Suppressor macrophage treated with lipopolysaccharide for 1 hour (primary cell): ENCODE measurements at regions not wholly inside any gene's neighbourhood (a gene's known extent, or its start where the extent isn't known, plus 50 kb on each side); places are given as distances from the start of the nearest gene placed in this dataset.

Experiments used
- DNase-seq, 3 donors: peaks; one replicate each; pipeline ENCODE4 v3.0.0-alpha.2; 2020 to 2022

DNA sequence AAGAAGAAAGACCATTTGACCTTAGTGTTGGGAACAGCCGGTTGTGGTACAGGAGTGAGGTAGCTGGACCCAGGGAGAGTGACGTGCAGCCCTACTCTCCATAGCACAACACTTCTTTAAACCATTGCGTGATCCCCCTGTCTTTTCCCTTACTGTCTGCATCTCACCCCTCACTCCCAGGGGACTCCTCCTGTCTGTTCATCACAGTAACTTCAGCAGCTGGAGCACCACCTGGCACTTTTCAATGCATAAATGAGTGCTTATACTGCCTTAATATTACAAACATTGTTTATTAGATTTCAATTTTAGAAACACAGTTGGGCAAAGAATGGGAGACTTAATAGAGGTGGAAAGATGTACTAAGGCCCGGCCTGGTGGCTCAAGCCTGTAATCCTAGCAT is 285.5 kb downstream of the UQCRFS1 start:
- no peak for DNase-seq

DNA sequence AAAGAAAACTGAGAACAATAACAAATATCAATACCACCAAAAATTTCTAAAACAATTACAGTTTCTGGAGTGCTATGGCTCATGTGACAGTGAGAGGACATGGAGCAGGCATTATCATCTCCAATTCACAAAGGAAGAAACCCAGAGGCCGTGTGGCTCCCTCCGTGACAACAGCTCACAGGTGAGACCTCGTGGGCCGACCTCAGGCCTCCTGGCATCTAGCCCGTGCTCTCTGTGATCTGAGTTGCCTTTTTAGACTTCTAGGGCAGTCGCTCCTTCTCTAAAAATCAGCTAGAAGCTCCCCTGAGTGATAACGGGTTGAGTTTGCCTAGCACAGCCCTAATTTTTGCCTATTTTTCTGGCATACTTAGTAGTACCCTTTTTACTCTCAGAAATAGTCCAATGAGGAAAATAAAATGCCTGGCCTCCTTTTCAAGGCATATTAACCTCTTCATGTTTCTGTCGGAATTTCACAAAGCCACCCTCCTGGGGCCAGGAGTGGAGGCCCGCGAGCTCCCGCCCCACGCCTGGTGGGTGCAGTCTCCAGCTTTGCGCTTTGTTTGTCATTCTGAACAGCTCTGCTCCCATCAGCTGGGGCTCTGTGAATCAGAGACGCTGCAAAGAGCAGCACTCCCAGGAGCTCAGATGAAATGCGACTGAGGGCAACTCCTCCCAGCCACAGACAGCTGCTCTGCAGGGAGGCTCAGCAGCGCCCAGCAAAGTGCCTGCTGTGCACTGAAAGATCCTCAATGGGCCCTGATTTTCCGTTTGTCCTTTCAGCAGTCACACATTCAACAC is 292.5 kb downstream of the UQCRFS1 start:
- no peak for DNase-seq

DNA sequence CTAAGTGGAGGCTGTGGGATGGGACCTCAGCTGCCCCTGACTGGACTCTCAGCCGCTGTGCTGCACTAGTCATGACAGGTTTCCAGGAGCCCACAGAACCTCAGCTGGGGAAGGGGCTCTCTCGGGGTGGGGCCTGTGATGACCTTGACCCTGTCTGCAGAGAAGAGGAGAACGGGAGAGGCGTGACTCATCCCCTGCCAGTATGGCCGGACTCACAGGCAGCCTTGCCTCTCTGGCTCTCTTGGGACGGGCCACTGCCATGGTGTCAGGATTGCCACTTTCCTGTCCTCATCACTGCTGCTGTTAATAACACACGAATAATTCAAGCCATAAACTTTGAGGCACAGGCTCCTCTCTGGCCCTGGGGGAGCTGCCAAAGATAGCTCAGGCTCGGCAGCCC is 295.3 kb downstream of the UQCRFS1 start:
- no peak for DNase-seq

DNA sequence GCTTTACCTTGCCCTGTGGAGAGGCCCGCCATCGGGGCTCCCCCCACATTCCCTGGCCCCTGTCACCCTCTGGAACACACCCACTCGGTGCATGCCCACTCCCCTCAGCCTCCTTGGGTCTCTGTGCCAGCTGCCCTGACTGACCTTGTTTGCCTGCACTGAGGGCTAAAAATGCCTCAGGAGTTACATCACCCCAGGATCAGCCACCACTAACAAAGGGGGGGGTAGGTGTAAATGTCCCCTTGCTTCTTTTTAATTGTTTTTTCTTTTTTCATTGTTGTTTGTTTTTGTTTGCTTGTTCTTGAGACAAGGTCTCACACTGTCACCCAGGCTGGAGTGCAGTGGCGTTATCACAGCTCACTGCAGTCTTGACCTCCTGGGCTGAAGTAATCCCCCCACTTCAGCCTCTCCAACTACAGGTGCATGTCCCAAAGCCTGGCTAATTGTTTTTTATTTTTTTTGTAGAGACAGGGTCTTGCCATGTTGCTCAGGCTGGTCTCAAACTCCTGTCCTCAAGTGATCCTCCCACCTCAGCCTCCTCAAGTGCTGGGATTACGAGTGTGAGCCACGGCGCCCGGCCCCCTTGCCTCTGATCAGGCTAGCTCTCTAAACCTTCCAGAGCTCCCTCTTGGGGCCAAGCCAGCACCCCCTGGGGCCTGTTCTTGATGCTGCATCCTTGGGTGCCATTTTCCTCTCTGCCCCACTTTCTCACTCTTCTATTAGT is 297.1 kb downstream of the UQCRFS1 start:
- no peak for DNase-seq

DNA sequence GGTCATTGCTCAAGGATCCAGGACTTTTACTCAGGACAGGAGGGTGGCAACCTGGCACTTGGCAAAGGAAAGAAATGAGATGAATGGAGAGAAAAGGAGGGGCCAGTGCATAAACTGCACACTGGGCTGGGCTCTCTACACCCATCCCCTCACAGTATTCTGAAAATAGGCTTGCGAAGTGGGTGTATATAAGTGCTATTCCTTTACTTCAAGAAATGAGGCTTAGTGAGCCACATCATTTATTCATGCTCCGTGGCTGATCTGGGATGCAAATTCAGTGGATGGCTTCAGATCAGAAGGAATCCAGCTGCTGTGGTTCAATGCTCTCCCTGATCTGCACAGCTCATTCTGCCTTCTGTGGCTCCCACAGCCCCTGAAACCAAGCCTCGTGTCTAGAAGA is 297.7 kb downstream of the UQCRFS1 start:
- DNase-seq = no peak

DNA sequence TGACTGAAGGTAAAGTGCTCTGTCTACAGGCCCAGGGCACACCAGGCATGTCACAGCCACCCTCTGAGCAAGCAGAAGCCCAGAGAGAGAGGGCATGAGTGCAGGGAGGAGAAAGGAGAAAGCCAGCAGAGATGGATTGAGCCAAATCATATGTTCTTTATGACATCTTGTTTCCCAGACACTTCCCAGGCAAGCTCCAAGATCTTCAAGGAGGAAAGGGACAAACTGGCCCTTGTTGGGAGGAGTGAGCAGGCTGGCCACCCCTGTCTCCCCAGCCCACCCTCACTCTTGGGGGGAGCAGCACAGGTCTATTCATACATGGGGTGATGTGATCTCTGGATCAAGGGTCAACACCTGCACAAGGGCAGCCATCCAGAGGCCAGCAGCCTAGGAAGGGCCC is 298.8 kb downstream of the UQCRFS1 start:
- DNase-seq = no peak

DNA sequence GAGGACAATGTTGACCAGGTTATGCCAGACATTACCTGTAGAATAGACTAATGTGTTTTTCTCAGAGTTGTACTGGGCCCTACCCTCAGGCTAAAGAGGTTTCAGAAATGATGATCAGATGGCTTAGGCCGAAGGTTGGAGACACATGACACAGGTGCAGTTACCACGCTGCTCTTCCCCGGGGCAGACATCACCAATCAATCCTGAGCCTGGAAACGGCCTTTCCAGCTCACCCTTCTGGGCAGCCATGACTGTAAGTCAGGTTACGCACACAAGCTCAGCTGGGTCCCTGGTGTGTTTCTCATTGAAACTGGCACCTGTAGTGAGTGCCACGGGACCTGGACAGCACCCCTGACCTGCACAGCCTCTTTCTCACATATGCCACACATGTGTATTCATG is 299.3 kb downstream of the UQCRFS1 start:
- DNase-seq = no peak

DNA sequence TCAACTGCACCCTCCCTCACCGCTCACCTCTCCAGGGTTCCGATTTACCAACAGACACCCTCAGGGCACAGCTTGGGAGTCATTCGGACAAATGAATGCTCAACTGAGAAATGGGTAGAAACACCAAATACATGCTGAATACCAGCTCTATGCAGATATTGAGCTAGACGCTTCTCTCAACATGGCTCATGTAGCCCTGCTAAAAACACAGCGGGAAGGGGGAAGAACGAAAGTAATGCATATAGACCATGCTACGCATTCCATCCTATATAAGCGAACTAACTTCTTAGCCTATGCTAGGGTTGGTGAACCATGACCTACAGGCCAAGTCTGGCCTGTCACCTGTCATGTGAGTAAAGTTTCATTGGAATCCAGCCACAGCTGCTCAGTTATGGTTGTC is 304.0 kb downstream of the UQCRFS1 start:
- no peak for DNase-seq

DNA sequence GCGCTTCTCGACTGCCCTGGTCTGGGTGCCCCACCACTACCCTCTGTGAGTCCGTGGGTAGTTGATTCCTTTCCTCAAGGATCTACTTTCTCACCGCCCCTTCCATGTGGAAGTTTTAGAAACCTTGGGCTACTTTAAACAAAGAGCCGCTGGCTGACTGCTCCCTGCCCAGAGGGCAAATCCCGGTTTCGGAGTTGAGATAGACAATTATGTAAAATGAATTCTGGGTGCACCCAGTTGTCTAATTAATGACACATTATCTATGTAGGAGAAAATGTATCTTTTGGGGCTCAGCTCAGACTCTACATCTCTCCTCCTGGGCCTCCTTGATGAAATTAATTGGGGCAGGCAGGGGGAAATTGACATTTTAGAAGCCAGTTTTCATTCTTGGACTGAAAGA is 305.4 kb downstream of the UQCRFS1 start:
- DNase-seq = no peak

DNA sequence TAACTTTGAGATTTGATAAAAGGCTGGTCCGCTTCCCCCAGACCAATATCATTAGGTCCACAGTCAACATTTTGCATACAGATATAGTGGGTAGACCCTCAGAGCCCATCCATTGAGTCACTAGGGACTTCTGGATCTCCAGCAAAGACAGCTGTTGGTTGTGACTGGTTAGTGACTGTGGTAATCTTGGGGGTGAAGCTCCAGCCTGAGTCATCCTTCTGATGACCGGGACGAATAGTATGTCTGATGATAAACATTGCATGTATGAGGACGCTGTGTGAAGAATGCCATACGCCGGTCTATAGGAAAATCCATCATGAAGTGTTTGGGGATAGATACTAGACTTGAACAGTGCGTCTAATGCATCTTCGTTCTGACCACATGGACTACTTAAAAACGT is 307.0 kb downstream of the UQCRFS1 start:
- DNase-seq = no peak

DNA sequence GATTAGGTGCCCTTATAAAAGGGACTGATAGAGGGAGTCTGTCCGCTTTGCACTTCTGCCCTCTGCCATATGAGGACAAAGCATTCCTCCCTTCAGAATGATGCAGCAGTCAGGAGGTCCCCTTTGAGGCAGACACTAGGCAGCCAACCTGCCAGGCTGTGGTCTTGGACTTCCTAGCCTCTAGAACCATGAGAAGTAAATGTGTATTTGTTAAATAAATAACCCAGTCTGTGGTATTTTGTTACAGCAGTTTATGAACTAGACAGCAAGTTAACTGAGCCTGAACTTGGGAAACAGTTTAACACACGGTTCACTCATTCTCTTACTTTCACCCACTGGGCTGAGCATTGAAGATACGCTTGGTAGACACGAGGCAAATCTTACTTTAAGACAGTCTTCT is 313.2 kb downstream of the UQCRFS1 start:
- DNase-seq = no peak

DNA sequence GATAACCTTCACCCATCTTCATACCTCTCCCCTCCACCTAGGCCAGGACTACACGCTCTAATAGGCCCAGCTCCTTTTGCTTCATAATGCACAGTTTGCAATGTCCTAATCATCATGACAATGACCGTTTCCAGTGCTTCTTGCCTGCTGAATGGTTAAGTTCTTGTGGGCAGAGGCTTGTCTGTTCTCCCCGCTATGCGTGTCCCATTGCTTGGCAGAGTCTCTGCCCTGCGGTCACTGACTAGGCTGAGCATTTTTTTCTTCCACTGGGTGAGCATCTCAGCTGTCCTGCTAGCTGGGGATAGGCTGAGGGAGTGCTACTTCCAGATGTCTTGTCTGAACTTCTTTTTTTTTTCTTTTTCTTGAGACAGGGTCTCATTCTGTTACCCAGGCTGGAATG is 314.7 kb downstream of the UQCRFS1 start:
- DNase-seq = no peak

DNA sequence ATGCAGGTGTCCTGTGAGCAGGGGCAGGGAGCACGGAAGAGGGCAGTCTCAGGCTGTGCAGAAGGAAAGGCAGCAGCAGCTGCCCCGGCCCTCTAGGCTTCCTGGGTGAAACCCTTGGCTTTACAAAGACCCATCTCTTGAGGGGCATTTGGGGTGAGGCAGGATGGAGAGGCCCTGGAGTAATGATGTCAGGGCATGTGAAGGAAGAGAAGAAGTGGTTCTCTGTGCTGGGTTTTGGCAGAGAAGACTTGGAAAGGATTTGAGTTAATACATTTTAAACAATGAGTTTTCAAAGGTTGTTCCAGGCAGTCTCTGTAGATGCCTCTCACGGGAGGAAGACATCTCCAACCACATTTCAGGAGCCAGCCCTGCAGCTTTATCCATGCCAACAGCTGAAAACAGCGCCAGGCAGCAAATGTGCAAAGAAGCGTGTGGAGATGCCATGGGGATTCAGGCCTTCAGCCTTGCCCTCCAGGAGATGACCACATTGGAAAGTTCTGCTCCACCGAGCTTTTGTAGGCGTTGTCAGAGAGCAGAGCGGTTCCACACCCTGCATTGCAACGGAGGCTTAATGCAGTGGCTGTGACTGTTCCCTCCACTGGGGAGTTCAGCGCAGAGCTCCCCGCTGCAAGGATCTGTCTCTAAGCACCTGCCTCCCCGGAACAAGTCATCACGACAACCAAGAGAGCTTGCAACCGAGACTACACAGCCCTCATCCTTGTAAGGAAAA is 322.8 kb downstream of the UQCRFS1 start:
- DNase-seq = no peak

DNA sequence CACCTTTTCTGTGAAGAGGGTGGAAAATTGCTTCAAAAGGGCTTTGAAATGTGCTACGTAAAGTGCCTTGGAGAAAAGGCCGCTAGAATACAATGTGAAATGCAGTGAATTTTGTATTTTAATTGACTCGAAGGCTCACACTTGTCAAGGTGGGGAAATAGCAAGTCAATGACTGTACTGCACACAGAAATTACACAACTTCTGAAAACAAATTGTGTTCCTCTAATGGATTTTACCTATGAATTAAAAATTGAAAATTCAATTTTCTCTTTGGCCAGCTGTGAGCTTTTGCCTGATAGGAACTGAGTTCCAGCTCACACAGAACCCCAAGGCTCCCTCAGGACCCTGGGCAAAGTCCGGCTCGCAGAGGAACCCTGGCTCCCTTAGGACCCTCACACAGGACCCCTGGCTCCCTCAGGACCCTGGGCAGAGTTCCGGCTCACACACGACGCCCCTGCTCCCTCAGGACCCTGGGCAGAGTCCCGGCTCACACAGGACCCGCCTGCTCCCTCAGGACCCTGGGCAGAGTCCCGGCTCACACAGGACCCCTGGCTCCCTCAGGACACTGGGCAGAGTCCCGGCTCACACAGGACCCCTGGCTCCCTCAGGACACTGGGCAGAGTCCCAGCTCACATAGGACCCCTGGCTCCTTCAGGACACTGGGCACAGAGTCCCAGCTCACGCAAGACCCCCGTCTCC is 324.9 kb downstream of the UQCRFS1 start:
- no peak for DNase-seq

DNA sequence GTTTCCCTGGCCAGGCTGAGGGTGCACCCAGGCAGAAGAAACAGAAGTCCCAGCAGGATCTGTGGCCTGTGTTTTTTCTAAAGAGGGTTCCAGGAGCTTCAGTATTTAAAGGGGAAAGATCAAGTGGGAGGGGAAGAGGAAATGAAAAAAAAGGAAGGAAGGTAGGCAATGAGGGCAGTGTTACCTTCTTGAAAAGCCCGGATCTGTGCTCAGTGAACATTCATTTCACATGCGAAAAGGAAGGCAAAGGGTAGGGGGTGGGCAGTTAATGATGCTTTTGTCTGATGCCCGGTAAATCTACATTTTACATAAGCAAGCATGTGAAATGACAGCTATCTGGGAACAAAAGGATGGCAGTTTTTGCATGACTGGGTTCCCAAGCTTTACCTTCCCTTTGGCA is 326.2 kb downstream of the UQCRFS1 start:
- no peak for DNase-seq

DNA sequence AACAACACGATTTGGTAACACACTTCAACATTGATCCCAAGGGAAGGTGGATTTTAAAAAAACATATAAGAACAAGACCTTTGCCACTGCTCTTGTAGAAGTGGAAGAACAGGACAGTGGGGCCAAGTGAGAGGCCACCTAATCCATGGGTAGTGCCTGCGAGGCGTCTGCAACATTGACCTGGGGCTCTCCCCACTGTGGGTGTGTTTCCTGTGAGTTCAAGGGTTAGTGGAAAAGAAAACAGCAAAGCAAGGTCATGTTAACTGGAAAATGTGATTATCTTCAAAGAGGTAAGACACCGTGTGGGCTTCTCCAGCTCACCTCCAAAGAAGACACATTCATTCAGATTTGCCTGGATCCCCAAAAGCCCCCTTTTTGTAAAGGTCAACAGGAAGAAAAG is 327.0 kb downstream of the UQCRFS1 start:
- DNase-seq = no peak

DNA sequence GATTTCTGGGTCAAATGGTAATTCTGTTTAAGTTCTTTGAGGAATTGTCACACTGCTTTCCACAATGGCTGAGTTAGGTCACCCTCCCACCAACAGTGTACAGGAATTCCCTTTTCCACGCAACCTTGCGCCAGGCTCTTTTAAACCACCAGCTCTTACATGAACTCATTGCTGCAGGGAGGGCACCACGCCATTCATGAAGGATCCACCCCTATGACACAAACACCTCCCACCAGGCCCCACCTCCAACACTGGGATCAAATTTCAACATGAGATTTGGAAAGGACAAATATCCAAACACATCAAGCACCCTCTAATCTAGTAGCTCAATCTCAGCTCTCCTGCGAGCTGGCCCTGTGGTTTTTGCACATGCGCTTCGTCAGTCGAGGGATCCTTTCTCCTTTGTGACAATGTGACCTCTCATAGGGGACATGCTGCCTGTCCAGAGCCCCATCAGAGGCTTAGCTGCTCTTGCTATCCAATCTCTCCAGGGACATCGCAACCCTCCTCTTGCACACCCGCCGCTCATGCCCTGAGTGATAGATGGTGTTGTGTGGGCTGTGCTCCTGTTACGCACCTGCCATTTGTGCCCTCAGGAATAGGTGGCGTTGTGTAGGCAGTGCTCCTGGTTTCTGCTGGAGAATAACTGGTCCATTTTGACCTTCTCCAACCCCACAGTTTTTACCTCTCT is 328.0 kb downstream of the UQCRFS1 start:
- no peak for DNase-seq

DNA sequence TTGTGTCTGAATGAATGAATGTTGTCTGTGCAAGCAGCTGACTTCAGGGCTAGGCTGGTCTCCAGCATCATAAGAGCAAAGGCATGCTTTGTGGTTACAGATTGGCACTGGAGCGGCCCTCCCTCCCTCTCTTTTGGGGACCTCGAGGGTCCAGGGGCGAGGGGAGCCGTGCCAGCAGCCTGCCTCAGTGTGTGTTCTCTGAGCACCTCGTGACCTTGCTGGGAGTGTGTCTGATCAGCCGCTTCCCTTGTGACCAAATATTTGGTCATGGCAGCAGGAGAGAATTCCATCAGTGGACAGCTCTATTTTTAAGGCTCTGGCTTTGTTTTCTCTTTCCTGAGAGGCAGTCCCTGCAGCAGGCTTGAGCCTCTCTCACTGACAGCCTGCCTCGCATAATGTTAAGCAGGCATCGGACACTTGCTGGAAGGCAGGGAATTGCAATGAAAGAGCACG is 329.7 kb downstream of the UQCRFS1 start:
- no peak for DNase-seq

DNA sequence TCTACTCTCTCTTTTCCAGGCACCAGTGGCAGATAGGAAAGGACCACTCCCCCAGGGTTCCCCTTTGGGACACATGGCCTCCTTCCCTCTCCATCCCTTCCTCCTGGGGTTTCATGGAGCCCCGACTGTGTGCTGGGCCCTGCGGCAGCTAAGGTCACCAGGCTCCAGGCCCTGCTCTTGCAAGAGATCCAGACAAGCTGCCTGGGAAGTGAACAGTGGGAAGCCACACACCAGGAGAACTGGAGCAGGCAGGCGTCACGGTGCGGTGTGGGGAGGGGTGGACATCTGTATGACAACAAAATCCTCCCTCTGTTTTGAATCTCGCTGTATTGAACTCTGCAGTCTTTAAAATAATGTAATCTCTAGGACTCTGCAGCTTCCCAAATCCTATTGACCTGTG is 330.1 kb downstream of the UQCRFS1 start:
- no peak for DNase-seq

DNA sequence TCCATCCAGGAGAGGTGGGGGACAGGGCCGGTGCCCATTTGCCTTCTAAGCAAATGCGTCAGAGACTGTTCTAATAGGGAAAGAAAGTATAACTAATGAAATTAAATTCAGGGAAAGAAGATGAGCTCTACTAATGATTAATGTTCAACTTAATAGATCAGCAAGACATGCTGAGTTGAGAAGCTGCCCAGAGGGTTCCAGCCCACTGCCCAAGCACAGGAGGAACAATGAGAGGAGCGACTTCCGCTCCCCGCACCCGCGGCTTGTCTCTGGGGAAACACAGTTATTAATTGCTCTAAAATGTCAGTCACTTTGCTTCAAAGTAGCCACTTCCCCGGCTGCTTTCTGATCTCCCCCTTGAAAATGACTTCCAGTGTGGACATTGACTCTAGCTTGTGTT is 331.3 kb downstream of the UQCRFS1 start:
- no peak for DNase-seq

DNA sequence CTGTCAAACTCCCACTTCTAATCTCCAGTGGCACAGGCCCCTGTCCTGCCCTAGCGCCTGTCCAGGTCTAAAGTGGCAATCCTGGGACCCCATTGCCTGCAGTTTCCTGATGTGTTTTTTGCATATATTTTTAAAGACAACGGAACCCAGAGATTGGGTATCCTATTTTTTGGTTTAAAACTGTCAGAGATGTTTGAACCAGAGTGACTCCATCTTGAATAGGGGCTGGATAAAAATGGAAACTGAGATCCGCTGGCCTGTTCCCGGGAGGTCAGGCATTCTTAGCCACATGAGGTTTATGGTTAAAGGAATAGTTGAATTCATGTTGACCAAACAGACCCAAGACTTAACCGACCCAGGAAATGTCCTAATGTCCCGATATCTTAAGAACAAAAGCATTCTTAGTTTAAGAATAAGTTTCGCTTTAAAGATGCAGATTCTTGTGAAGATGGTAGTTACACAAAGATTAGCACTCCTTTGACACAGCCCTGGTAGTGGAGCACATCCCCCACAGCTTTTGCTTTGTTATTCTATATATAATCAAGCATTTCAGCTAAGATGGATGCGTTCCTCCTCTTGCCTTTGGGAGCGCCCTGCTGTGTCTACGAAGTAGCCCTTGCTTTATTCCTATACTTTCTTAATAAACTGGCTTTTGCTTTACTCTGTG is 332.1 kb downstream of the UQCRFS1 start:
- no peak for DNase-seq
